Stimulated activated CD4-positive, alpha-beta T cell treated with anti-CD3 and anti-CD28 coated beads, Interleukin-4, amount 100 ng/mL, for 24 hours (primary cell): ENCODE measurements at regions not wholly inside any gene's neighbourhood (a gene's known extent, or its start where the extent isn't known, plus 50 kb on each side); places are given as distances from the start of the nearest gene placed in this dataset.
A peak's percentile ranks its signal among the peaks of the same experiment; 100 is the strongest.

Experiments
- DNase-seq: peaks from one replicate; pipeline ENCODE4 v3.0.0-alpha.2; 2020

- DNase-seq, result no peak
Measured at GRCh38 chr2:42886921-42887320, 94.5 kb upstream of the HAAO start.

GRCh38 chr2:42882756-42883155 lies 90.4 kb upstream of the HAAO start:
- DNase-seq, result no peak

GRCh38 chr2:42881732-42882131 lies 89.3 kb upstream of the HAAO start:
- peak; percentile 25 for DNase-seq

- DNase-seq, result no peak
Measured at GRCh38 chr2:42880738-42881690, 88.6 kb upstream of the HAAO start.

GRCh38 chr2:42879913-42880737 lies 87.7 kb upstream of the HAAO start:
- DNase-seq, result no peak

- no peak for DNase-seq
Measured at GRCh38 chr2:42879121-42879705, 86.8 kb upstream of the HAAO start.

GRCh38 chr2:42878581-42878980 lies 86.2 kb upstream of the HAAO start:
- peak; percentile 21 for DNase-seq

- DNase-seq, result no peak
Measured at GRCh38 chr2:42877936-42878335, 85.6 kb upstream of the HAAO start.

- no peak for DNase-seq
Measured at GRCh38 chr2:42877511-42877910, 85.1 kb upstream of the HAAO start.

GRCh38 chr2:42876326-42876751 lies 84.0 kb upstream of the HAAO start:
- DNase-seq, result no peak

GRCh38 chr2:42875880-42876279 lies 83.5 kb upstream of the HAAO start:
- no peak for DNase-seq

- DNase-seq, result no peak
Measured at GRCh38 chr2:42874949-42875801, 82.8 kb upstream of the HAAO start.

GRCh38 chr2:42872721-42873120 lies 80.3 kb upstream of the HAAO start:
- DNase-seq, result no peak

- no peak for DNase-seq
Measured at GRCh38 chr2:42871372-42871771, 79.0 kb upstream of the HAAO start.

- no peak for DNase-seq
Measured at GRCh38 chr2:42868874-42869273, 76.5 kb upstream of the HAAO start.

GRCh38 chr2:42868096-42868495 lies 75.7 kb upstream of the HAAO start:
- DNase-seq, result no peak

- no peak for DNase-seq
Measured at GRCh38 chr2:42867093-42868065, 75.0 kb upstream of the HAAO start.

- no peak for DNase-seq
Measured at GRCh38 chr2:42865884-42866881, 73.8 kb upstream of the HAAO start.

GRCh38 chr2:42864641-42865280 lies 72.4 kb upstream of the HAAO start:
- DNase-seq, result no peak
